Transverse colon (tissue), 3 donors: ENCODE measurements at regions not wholly inside any gene's neighbourhood (a gene's known extent, or its start where the extent isn't known, plus 50 kb on each side); places are given as distances from the start of the nearest gene placed in this dataset.

Source experiments
- CTCF ChIP-seq, 5 experiments: fragments of 200-600 bp in 3 of 5; fragments of 450-650 bp in 2 of 5; sonication (generic) in 3 of 5; IDR thresholded peaks; 1 replicate in 2 of 5; 2 replicates in 3 of 5; pipeline ENCODE4 v1.5.1; 2016 to 2017; ENCODE audit warnings: antibody characterized with exemption in 5 of 5, inconsistent platforms in 3 of 5, mild to moderate bottlenecking in 2 of 5, moderate library complexity in 1 of 5
- EP300 ChIP-seq: sonication (generic); formaldehyde crosslinking; IDR thresholded peaks from one replicate; pipeline ENCODE4 v1.6.1; 2017; ENCODE audit warnings: antibody characterized with exemption, low read depth
- POLR2A ChIP-seq: fragments of 450-650 bp; IDR thresholded peaks from one replicate; pipeline ENCODE4 v1.6.1; 2016; ENCODE audit warnings: antibody characterized with exemption, mild to moderate bottlenecking, moderate library complexity

DNA sequence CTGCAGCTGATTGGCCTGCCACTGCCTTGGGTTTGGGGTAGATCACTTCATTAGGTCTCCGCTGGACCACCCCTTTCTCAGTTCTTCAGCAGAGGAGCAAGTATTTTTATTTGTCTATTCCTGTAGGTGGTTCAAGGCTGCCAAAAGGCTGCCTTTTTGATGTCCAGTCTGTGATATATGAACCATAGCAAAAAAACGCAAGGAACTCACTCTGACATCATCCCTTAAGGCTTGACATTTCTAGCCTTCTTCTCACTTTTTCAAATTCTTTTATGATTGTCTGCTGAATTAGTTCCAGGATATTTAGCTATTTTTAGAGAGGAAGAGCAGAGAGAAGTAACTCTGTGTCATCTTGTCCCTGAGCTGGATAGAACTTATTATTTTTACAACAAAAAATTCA is 269.2 kb downstream of the BAMBI start:
- TF ChIP-seq CTCF (IDR thresholded peaks at IDR 0.05) (no peak), POLR2A (no peak), EP300 (no peak)
